GM12891 (cell line): ENCODE measurements at regions not wholly inside any gene's neighbourhood (a gene's known extent, or its start where the extent isn't known, plus 50 kb on each side); places are given as distances from the start of the nearest gene placed in this dataset.

Source experiments
- DNase-seq: peaks from one replicate; pipeline ENCODE4 v3.0.0; 2011; ENCODE audit warnings: low spot score; ENCODE audit not compliant: insufficient read length
- FAIRE-seq: peaks from 2 replicates; lab custom pipeline; 2011; peaks lifted over from hg19 to GRCh38; lab: Jason Lieb, UNC
- PAX5 ChIP-seq: IDR thresholded peaks from 2 replicates; pipeline ENCODE4 v1.6.1; 2011; ENCODE audit warnings: low read length, moderate library complexity, mild to moderate bottlenecking; ENCODE audit not compliant: insufficient read depth, severe bottlenecking
- POLR2A ChIP-seq: IDR thresholded peaks from 2 replicates; pipeline ENCODE4 v1.6.1; 2011; ENCODE audit warnings: low read depth, low read length, control low read depth
- POLR2AphosphoS5 ChIP-seq: IDR thresholded peaks from 2 replicates; pipeline ENCODE4 v1.6.1; 2011; ENCODE audit warnings: low read depth, low read length, control low read depth
- POU2F2 ChIP-seq: IDR thresholded peaks from 2 replicates; pipeline ENCODE4 v1.6.1; 2011; ENCODE audit warnings: low read depth, mild to moderate bottlenecking, control low read depth, low read length, moderate library complexity
- SPI1 ChIP-seq: IDR thresholded peaks from 2 replicates; pipeline ENCODE4 v1.6.1; 2011; ENCODE audit warnings: low read depth, low read length, control low read depth
- TAF1 ChIP-seq: IDR thresholded peaks from 2 replicates; pipeline ENCODE4 v1.6.1; 2011; ENCODE audit warnings: low read depth, low read length, control low read depth

DNA sequence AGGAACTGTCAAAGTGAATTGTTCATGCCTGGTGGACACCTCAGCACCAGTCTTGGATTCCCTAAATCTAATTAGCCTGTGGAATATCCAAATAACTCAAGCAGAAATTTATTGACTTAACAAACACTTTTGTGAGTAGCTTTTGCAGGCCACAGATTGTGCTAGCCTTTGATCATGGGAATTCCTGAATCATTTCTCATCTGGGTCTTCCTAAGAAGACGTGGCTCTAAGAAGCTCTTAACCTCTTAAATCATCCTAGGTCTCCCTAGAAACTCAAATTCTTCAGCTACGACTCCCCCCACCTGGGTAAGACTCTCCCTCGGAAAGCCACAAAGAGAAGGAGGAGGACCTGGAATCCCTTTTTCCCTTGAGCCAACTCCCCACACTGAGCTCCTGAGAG, 53.8 kb upstream of the PSEN2 start:
- no peak for TF ChIP-seq POLR2A
- DNase-seq (no peak), FAIRE-seq (no peak)

DNA sequence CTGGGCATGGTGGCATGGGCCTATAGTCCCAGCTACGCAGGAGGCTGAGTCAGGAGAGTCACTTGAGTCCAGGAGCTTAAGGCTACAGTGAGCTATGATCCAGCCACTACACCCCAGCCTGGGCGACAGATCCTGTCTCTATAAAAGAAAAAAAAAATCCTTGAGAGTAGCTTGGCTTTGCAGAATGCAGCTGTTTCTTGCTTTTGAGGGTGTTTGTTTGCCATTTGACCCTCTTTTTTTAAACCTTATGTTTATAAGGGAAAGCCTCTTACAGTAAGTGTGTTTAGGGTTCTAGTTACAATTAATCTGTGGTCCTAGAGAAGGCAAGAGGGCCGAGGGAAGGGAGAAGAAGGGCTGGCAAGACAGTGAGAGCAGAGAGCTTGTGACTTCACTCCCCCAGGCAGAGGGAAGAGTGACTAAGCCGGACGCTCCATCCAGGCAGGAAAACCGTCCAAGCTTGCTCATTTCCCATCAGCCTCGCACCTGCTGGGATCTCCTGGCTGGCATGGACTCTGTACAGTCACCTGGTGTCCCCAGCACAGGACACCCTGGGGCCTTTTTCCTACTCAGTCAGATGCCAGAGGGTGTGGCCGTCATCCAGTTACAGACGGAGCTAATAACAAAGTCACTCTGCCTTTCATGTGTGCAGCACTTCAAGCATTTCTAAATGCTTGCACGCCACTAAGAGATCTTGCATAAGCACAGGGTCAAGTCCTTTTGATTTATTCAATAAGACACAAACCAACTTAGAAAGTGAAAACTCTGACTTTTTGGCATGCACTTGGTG, 55.5 kb upstream of the PSEN2 start:
- DNase-seq (no peak), FAIRE-seq (no peak)
- TF ChIP-seq TAF1 (no peak), SPI1 (no peak)

DNA sequence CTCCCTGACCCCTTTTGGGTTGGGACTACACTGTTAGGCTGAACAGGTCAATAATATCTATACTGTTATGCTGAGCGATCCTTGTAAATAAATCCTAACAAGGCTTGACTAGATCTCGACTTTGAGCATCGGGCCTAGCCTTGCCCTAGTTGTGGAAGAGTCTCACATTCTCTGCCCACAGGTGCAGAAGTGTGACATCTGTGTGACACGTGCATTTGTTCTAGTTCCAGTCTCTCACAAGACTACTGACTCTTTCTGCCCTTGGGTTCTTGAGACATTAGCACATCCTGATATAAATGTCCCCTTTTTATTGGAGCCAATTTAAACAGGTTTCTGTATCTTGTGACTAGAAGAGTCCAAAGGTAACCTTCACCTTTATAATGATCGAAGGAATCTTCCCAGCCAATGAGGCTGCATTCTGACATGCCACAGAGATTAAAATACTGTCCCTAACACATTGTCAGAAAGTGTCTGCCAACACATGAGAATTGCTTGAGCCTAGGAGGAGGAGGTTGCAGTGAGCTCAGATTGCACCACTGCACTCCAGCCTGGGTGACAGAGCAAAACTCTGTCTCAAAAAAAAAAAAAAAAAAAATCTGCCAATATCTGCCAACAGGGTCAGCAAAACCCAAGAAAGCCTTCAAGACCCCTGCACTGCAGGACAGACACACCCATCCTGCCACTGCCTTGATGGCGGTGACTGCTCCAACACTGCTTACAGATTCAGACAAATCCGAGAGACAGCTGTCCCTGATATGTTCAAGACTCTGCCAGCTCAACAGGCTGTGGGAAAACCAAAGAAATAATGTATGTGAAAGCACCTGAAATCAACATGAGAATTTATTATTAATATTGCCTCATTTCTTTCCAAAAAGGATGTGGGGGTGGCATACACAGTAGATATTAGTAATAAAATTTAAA, 56.5 kb upstream of the PSEN2 start:
- FAIRE-seq (no peak), DNase-seq (no peak)
- TF ChIP-seq POLR2AphosphoS5 (no peak), SPI1 (no peak), PAX5 (no peak), POLR2A (no peak), TAF1 (no peak), POU2F2 (no peak)

- TF ChIP-seq POLR2AphosphoS5 (no peak), PAX5 (no peak), POLR2A (no peak), SPI1 (no peak), TAF1 (no peak), POU2F2 (no peak)
Measured at GRCh38 chr1:226810681-226811080, 59.7 kb upstream of the PSEN2 start.

GRCh38 chr1:226809785-226810571, 60.4 kb upstream of the PSEN2 start:
- FAIRE-seq (no peak), DNase-seq (no peak)
- TF ChIP-seq POU2F2 (no peak), TAF1 (no peak)

More at GRCh38 chr1:226810681-226811080, 59.7 kb upstream of the PSEN2 start:
- FAIRE-seq (no peak), DNase-seq (no peak)

DNA sequence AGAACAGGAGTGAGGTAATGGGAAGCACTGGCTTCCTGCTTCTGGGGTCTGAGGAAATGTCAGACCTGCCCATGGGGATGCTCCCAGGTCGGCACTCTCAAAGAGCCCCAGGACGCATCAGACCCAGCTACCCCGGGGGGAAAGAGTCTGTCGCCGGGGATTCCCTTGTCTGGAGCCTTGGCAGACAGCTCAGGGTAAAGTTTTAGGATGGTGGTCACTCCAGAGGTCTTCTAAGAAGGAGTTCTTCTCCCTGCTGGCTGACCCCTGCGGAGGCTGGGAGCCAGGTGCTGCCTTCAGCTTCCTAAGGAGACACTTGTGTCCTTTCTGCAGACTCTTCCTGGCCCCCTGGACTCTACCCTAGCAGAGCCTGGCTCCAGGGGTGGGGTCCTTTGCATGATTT, 61.9 kb upstream of the PSEN2 start:
- no peak for DNase-seq
- TF ChIP-seq TAF1 (no peak), POU2F2 (no peak), POLR2AphosphoS5 (no peak), SPI1 (no peak), PAX5 (no peak), POLR2A (no peak)
- FAIRE-seq = no peak

DNA sequence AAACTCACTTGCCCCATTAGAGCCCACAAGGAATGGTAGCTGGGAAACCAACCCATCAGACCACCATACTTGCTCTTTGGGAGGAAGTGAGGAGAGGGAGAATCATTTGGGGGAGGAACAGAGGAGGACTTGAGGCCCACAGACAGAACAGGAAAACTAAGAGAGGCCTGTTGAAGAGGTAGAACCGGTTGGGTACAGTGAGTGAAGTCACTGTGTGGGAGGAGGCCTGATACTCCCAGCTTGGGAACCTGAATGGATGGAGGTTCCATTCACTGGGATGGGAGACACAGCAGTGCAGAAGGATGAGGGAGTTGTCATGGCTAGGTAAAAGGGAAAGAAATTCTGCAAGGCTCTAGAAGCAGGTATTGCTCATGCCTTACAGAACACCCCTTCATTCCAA, 63.4 kb upstream of the PSEN2 start:
- DNase-seq (no peak), FAIRE-seq (no peak)
- TF ChIP-seq TAF1 (no peak), SPI1 (no peak), POU2F2 (no peak)

- FAIRE-seq (no peak), DNase-seq (no peak)
- no peak for TF ChIP-seq TAF1
- no peak for TF ChIP-seq POLR2A
- TF ChIP-seq PAX5 = no peak
- TF ChIP-seq POLR2AphosphoS5 = no peak
- TF ChIP-seq SPI1 = no peak
- no peak for TF ChIP-seq POU2F2
Measured at GRCh38 chr1:226804907-226805759, 65.3 kb upstream of the PSEN2 start.

DNA sequence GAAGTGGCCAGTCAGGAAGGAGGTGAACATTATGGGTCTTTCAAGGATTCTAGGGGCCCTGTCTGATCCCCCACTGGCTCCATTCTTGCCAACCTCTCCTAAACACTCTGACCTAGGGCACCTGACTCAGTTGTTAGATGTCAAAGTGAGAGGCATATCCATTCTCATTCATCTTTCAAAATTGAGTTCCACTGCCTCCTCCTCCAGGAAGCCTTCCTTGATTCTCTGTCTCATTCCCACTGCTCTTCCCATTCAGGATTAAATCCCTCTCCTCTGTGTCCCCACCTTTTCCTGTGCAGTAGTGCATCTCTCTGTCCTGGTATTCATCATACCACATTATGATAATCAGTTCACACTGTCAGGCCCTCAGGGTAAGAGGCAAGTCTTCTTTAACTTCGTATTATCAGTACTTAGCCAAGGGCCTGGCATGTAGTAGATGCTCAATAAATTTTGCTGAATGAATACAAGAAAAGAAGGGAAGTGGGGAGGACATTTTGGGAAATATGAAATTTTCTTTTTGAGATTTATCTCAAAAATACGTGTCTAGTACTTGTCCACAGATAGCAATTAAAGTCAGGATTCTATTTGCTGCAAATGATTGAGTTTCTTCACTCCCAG, 61.8 kb upstream of the ITPKB start:
- DNase-seq = no peak
- TF ChIP-seq TAF1 = no peak
- no peak for TF ChIP-seq POU2F2
- no peak for TF ChIP-seq POLR2AphosphoS5
- no peak for TF ChIP-seq POLR2A
- no peak for TF ChIP-seq PAX5
- no peak for TF ChIP-seq SPI1
- no peak for FAIRE-seq
